ENCODE measurements at regions not wholly inside any gene's neighbourhood (a gene's known extent, or its start where the extent isn't known, plus 50 kb on each side); places are given as distances from the start of the nearest gene placed in this dataset.

DNA sequence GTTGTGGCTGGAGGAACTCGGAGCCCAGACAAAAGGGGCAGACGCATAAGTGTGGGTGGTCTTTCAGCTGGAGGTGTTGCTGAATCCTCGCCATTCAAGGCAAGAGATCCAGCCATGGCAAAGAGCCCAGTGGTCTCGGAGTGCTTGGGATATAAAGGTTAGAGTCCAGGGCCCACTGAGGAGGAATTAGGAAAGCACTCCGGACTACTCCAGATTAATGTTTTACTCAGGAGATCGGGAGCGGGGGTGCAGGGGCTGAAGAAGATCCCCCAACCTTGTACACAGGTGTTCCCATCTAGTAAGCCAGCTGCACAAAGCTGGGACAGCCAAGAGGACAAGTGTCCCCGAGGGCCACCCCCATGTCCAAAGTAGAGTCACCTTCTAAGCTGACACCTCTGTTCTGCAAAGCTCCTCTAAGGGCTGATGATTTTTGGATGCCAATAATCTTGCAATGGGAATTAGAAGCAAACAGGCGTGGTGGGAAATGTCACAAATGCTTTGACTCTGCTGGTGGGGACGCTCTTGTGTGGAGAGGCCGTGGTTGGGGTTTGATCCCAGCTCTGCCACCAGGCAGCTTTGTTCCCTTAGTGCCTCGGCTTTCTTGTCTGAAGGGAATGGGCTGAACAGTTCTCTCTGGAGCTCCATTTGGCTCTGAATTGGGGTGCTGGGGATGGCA is 194.3 kb upstream of the SOX1 start:
- no peaks in the 10 kb centered on the region for H4K20me1 ChIP-seq (replicated peaks in 1 of 2; ENCODE audit: control insufficient read depth in 1 of 2, insufficient read depth in 2 of 2, low read length in 2 of 2)
- no peak overlapping the region for H3K56ac ChIP-seq (replicated peaks; ENCODE audit: insufficient read length, low read depth, low read length)
- no peak overlapping the region for H2BK12ac ChIP-seq (ENCODE audit: low read depth, low read length)
- H3K4me3 ChIP-seq (ENCODE audit: extremely low read depth in 1 of 4, insufficient read depth in 2 of 4, low read depth in 3 of 4, low read length in 4 of 4), result no peak overlapping the region
- ChIA-PET POLR2A (ENCODE audit: partially characterized antibody) (no interaction called here), CTCF (ENCODE audit: partially characterized antibody) (no interaction called here)
- H3K36me3 ChIP-seq (ENCODE audit: control insufficient read depth in 2 of 4, insufficient read depth in 4 of 4, low read length in 3 of 4), result no peaks in the 10 kb centered on the region
- no peak overlapping the region for H2BK120ac ChIP-seq (replicated peaks; ENCODE audit: low read depth, low read length)
- no peak for TF ChIP-seq TBP (IDR thresholded peaks at IDR 0.05; ENCODE audit: low read depth, low read length)
- no peak for TF ChIP-seq SIN3A (conservative IDR thresholded peaks at IDR 0.05 in 1 of 2, IDR thresholded peaks at IDR 0.05 in 1 of 2; ENCODE audit: low read depth in 1 of 2, low read length in 2 of 2)
- no peak for TF ChIP-seq CEBPB (IDR thresholded peaks at IDR 0.05; ENCODE audit: low read depth, low read length)
- no peak for TF ChIP-seq TAF7 (optimal IDR thresholded peaks at IDR 0.05; ENCODE audit: borderline replicate concordance, low read depth, low read length)
- no peak overlapping the region for H2BK20ac ChIP-seq (ENCODE audit: low read length)
- H2AFZ ChIP-seq (ENCODE audit: low read length), result no peak overlapping the region
- no peaks in the 10 kb centered on the region for H3K27me3 ChIP-seq (replicated peaks in 1 of 4; ENCODE audit: control insufficient read depth in 3 of 4, extremely low read depth in 1 of 4, insufficient read depth in 3 of 4, low read length in 3 of 4)
- FAIRE-seq (no peak), DNase-seq (ENCODE audit: low read depth in 1 of 2, low spot score in 2 of 2) (peak in 1 of 2 experiments; percentile 29)
- no peak overlapping the region for H3K18ac ChIP-seq (ENCODE audit: extremely low read depth, low read length)
- no peaks in the 10 kb centered on the region for H3K4me1 ChIP-seq (replicated peaks in 1 of 4; ENCODE audit: control insufficient read depth in 3 of 4, insufficient read depth in 4 of 4, low read length in 3 of 4)
- H3K79me2 ChIP-seq (ENCODE audit: control insufficient read depth in 1 of 2, insufficient read depth in 2 of 2, low read length in 2 of 2), result no peaks in the 10 kb centered on the region
- H3K23ac ChIP-seq (ENCODE audit: insufficient read length), result no peak overlapping the region
- H3K79me1 ChIP-seq (ENCODE audit: low read depth, low read length), result no peaks in the 10 kb centered on the region
- H3K14ac ChIP-seq (ENCODE audit: insufficient read length), result no peak overlapping the region
- no peaks in the 10 kb centered on the region for H3K23me2 ChIP-seq (ENCODE audit: low read depth, low read length)
- H4K5ac ChIP-seq (ENCODE audit: insufficient read length, low read depth, low read length), result no peak overlapping the region
- no peak overlapping the region for H3K4ac ChIP-seq (replicated peaks; ENCODE audit: insufficient read length, low read depth, low read length)
- no peak overlapping the region for H3K4me2 ChIP-seq (ENCODE audit: insufficient read depth in 1 of 2, low read depth in 2 of 2, low read length in 2 of 2)
- H3K27ac ChIP-seq (ENCODE audit: low read depth, low read length), result no peak overlapping the region
- no peak overlapping the region for H2AK5ac ChIP-seq (ENCODE audit: low read depth, low read length)
- WGBS, 2 experiments (ENCODE audit: extremely low coverage in 1 of 2, insufficient coverage in 1 of 2, insufficient read length in 1 of 2, insufficient replicate concordance in 2 of 2, low coverage in 1 of 2, low lambda C conversion rate in 2 of 2, missing lambda C conversion rate in 1 of 2), result 85% methylated on average over 12 of the region's 12 CpGs; no CpG with 5 or more reads in 1 of the 2 experiments
- H2BK15ac ChIP-seq (ENCODE audit: low read length), result no peak overlapping the region
- H2BK5ac ChIP-seq (ENCODE audit: low read depth, low read length), result no peak overlapping the region
- H4K91ac ChIP-seq (replicated peaks; ENCODE audit: insufficient read length, low read length), result no peak overlapping the region
- H3K9me3 ChIP-seq (ENCODE audit: insufficient read depth in 2 of 2, low read depth in 1 of 2, low read length in 1 of 2), result peaks cover 0 to 3% of the 10 kb centered on the region in 2 experiments; a peak in 1 of 4 replicates
- H4K8ac ChIP-seq (ENCODE audit: extremely low read depth, insufficient read depth, low read length), result no peak overlapping the region
- H3K9ac ChIP-seq (replicated peaks in 1 of 4; ENCODE audit: extremely low read depth in 1 of 4, low read depth in 3 of 4, low read length in 3 of 4), result no peak overlapping the region
